ENCODE measurements at regions not wholly inside any gene's neighbourhood (a gene's known extent, or its start where the extent isn't known, plus 50 kb on each side); places are given as distances from the start of the nearest gene placed in this dataset.

DNA sequence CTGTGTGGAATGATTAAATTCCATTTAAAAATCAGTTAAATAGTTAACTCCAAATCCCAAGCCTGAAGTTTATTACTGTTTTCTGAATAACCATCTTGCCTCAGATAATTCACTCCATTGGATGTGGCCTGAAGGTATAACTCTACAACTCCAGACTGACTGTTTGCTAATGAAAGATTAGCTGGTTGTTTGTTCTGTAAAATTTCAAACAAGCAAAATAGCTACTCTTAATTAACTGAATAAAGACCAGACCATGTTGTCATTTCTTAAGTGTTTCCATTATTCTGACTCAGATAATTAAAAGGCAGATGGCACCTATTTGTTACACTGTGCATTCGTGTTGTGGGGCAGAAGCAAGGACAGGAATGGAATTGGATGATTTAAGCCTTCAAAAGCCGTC is 78.5 kb upstream of the DDIT4L start:
- TF ChIP-seq FOXM1 (IDR thresholded peaks at IDR 0.05; ENCODE audit: borderline replicate concordance), result no peak
- no peak for TF ChIP-seq SP1 (IDR thresholded peaks at IDR 0.05)
- no peak for TF ChIP-seq SUZ12 (IDR thresholded peaks at IDR 0.05)
- TF ChIP-seq FOXK2 (IDR thresholded peaks at IDR 0.05), result no peak
- no peak for TF ChIP-seq ELF4 (IDR thresholded peaks at IDR 0.05)
- TF ChIP-seq L3MBTL2 (conservative IDR thresholded peaks at IDR 0.05), result no peak
- TF ChIP-seq TARDBP (IDR thresholded peaks at IDR 0.05), result no peak
- no peak for TF ChIP-seq ZNF384 (IDR thresholded peaks at IDR 0.05)
- TF ChIP-seq, protein P1, sequence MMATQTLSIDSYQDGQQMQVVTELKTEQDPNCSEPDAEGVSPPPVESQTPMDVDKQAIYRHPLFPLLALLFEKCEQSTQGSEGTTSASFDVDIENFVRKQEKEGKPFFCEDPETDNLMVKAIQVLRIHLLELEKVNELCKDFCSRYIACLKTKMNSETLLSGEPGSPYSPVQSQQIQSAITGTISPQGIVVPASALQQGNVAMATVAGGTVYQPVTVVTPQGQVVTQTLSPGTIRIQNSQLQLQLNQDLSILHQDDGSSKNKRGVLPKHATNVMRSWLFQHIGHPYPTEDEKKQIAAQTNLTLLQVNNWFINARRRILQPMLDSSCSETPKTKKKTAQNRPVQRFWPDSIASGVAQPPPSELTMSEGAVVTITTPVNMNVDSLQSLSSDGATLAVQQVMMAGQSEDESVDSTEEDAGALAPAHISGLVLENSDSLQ (IDR thresholded peaks at IDR 0.05), result no peak
- TF ChIP-seq HDGF (IDR thresholded peaks at IDR 0.05; ENCODE audit: borderline replicate concordance), result no peak
- no peak for TF ChIP-seq LEF1 (IDR thresholded peaks at IDR 0.05; ENCODE audit: borderline replicate concordance)
- no peak for TF ChIP-seq CTBP1 (IDR thresholded peaks at IDR 0.05; ENCODE audit: borderline replicate concordance)
